ENCODE measurements at regions not wholly inside any gene's neighbourhood (a gene's known extent, or its start where the extent isn't known, plus 50 kb on each side); places are given as distances from the start of the nearest gene placed in this dataset.

DNA sequence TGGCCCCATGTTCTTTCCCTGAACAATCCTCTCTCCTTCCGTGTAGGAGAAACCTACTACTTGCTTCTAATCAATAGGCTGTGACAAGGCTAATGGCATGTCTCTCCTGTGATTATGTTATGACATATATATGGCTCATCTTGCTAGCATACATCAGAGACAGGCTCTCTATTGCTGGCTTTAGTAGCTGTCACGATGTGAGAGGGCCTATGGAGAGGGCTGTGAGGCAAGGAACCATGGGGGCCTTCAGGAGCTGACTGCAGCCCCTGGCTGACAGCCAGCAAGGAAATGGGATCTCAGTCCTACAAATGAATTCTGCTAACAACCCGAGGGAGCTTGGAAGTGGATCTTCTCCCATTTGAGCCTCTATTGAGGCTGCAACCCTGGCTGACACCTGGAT is 96.3 kb downstream of the EOMES start:
- Mint-ChIP-seq H3K27ac (no peak overlapping the region), H3K27me3 (ENCODE audit: low read depth) (no peaks in the 10 kb centered on the region; the same call in 1 of the 2 replicates), H3K36me3 (ENCODE audit: insufficient read depth in 1 of 3, low read depth in 3 of 3) (peaks cover 0 to 2% (median 0%) of the 10 kb centered on the region in 3 experiments; a peak in 2 of 7 replicates), H3K4me3 (no peak overlapping the region), H3K4me1 (peaks cover 3 to 4% of the 10 kb centered on the region in 2 experiments; a peak in 2 of 4 replicates), H3K9me3 (peaks cover 0 to 7% of the 10 kb centered on the region in 2 experiments; a peak in 1 of 5 replicates)
- H2AFZ ChIP-seq (ENCODE audit: low read length) = no peak overlapping the region
- no peak overlapping the region for H3K4ac ChIP-seq (ENCODE audit: low read depth, low read length)
- H4K91ac ChIP-seq (ENCODE audit: insufficient read length, low read depth, low read length) = no peak overlapping the region
- TF ChIP-seq, protein P1, sequence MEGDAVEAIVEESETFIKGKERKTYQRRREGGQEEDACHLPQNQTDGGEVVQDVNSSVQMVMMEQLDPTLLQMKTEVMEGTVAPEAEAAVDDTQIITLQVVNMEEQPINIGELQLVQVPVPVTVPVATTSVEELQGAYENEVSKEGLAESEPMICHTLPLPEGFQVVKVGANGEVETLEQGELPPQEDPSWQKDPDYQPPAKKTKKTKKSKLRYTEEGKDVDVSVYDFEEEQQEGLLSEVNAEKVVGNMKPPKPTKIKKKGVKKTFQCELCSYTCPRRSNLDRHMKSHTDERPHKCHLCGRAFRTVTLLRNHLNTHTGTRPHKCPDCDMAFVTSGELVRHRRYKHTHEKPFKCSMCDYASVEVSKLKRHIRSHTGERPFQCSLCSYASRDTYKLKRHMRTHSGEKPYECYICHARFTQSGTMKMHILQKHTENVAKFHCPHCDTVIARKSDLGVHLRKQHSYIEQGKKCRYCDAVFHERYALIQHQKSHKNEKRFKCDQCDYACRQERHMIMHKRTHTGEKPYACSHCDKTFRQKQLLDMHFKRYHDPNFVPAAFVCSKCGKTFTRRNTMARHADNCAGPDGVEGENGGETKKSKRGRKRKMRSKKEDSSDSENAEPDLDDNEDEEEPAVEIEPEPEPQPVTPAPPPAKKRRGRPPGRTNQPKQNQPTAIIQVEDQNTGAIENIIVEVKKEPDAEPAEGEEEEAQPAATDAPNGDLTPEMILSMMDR (conservative IDR thresholded peaks at IDR 0.05) = no peak
- H3K4me2 ChIP-seq (ENCODE audit: insufficient read depth, insufficient read length, low read length) = no peak overlapping the region
- no peaks in the 10 kb centered on the region for H3K23me2 ChIP-seq (ENCODE audit: insufficient read length, low read depth, low read length, poor library complexity, severe bottlenecking)
- H4K8ac ChIP-seq (replicated peaks; ENCODE audit: insufficient read length, low read depth, low read length) = no peak overlapping the region
- no peak overlapping the region for H3K27ac ChIP-seq (ENCODE audit: insufficient read length, low read depth, low read length)
- WGBS (ENCODE audit: extremely low coverage, insufficient read length, low lambda C conversion rate) = no CpG with 5 or more reads among the region's 3 CpGs
- no peaks in the 10 kb centered on the region for H3K79me1 ChIP-seq (ENCODE audit: insufficient read depth, low read depth, low read length, poor library complexity, severe bottlenecking)
- H2BK5ac ChIP-seq (ENCODE audit: insufficient read length, low read length) = no peak overlapping the region
- no peaks in the 10 kb centered on the region for H3K27me3 ChIP-seq (ENCODE audit: insufficient read depth, low read length)
- H2BK20ac ChIP-seq (ENCODE audit: low read depth, low read length, poor library complexity, severe bottlenecking) = no peak overlapping the region
- no peak overlapping the region for H3K9ac ChIP-seq (ENCODE audit: extremely low read depth, insufficient read length, low read length)
- H2BK12ac ChIP-seq (ENCODE audit: insufficient read length, low read depth, low read length) = no peak overlapping the region
- H4K5ac ChIP-seq (ENCODE audit: insufficient read length, low read depth, low read length) = no peak overlapping the region
- no peaks in the 10 kb centered on the region for H3K9me3 ChIP-seq (ENCODE audit: control insufficient read depth, low read depth, low read length)
- H3K23ac ChIP-seq (ENCODE audit: insufficient read length, low read depth, low read length) = no peak overlapping the region
- H2AK5ac ChIP-seq (ENCODE audit: insufficient read length, low read length) = no peak overlapping the region
- H4K20me1 ChIP-seq (ENCODE audit: control insufficient read depth, insufficient read depth, insufficient read length) = no peaks in the 10 kb centered on the region
- no peak overlapping the region for H2BK120ac ChIP-seq (ENCODE audit: low read depth, low read length, poor library complexity, severe bottlenecking)
- no peak overlapping the region for H3K56ac ChIP-seq (ENCODE audit: insufficient read length, low read depth, low read length)
- no peak overlapping the region for H2BK15ac ChIP-seq (ENCODE audit: low read depth, low read length)
- H3K18ac ChIP-seq (ENCODE audit: insufficient read length, low read depth, low read length) = no peak overlapping the region
- H3K79me2 ChIP-seq (ENCODE audit: insufficient read depth, low read length) = no peaks in the 10 kb centered on the region
- DNase-seq = no peak
- no peak overlapping the region for H3K14ac ChIP-seq (ENCODE audit: insufficient read depth, low read length)
- no peaks in the 10 kb centered on the region for H3K4me1 ChIP-seq (ENCODE audit: insufficient read depth, low read length)
- no peak overlapping the region for H3T11ph ChIP-seq (ENCODE audit: low read length)
